GM18520 (cell line): ENCODE measurements at regions not wholly inside any gene's neighbourhood (a gene's known extent, or its start where the extent isn't known, plus 50 kb on each side); places are given as distances from the start of the nearest gene placed in this dataset.
"Not testable (repeated sequence)": the region's sequence is repeated elsewhere in the genome, so short reads cannot be mapped to it uniquely, and the experiment has no call there.

Experiments used
- ATAC-seq: cut with Tn5 transposase; IDR thresholded peaks from one replicate; pipeline ENCODE4 v1.9.1; 2021; ENCODE audit not compliant: unreplicated experiment

DNA sequence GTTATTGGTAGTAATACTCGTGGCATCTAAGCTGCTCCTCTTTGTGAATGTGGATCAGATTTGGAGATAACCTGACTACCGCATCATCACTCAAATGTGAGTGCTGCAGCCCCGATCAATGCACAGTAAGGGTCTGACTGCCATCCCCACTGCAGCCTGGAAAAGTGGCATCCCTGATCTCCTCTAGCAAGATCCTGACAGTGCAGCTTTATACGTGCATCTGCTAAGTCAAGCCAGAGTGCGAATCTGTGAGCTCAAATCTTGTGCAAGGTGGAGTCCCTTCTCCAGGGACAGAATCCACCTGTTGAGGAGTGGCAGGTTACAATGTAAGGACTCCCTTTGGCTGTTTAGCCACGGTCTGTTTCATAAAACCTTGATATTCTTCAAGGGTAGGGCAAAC lies 215.0 kb upstream of the EXOC2 start:
- ATAC-seq, result no peak

DNA sequence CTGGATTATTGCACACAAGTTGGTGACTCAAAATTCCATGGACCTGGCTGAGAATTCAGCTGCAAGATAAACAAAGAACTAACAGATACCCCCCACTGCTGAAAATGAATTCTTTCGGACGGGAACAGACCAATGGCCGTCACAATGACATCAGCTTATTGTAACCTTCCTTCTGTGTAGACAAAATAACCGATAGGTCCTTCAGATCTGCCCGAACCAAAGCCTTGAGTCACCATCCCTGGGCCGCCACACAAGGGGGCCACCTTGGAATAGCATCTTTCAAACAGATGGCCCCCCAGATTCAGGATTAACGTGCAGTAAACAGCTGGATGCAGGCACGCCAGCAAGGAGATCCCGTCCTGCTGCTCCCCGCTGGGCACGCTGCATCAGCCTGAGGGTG lies 214.0 kb upstream of the EXOC2 start:
- no peak for ATAC-seq

DNA sequence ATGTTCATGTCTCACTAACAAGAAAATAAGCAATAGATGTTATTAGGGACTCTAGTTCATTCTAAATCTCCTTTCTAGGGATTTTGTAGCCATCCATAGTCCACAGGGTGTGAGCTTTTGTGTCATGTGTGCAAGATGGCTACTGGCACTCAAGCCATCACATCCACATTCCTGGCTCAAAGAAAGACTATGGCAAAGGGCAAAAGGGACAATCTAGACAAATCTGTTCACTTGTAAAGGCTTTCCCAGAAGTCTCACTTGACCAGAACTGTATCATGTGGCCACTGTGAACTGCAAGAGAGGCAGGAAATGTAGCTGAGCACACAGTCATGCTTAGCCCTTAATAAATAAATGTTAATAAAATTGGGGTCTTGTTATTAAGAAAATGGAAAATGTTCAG lies 212.6 kb upstream of the EXOC2 start:
- no peak for ATAC-seq

DNA sequence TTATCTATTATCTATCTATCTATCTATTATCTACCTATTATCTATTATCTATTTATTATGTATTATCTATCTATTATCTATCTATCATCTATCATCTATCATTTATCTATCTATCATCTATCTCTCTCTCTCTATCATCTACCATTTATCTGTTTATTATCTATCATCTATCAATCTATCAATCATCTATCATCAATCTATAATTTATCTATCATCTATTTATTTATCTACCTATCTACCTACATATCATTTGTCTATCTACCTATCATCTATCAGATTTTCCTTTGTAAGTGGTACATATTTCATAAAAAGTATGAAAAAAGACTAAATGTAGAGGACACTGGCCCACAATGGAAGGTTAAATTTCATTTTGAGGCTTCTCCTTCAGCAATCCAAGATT lies 212.1 kb upstream of the EXOC2 start:
- no peak for ATAC-seq

DNA sequence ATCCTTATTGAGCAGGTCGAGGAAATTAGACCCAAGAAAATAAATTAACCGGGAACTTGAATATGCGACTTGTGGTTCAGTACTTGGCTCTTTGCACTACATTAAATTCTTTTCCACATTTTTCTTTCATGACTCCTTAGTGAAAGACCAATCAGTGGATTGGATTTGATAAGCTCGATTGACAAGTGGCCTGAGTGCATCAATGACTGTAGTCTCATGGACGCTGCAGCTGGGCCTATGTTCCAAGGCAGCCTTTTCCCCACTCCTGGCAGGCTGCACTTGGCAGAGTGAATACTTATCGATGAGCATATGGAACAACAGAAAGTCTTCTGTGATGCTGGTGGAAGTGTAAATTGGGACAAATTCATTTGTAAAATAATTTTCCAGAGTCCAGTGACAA lies 210.8 kb upstream of the EXOC2 start:
- no peak for ATAC-seq

DNA sequence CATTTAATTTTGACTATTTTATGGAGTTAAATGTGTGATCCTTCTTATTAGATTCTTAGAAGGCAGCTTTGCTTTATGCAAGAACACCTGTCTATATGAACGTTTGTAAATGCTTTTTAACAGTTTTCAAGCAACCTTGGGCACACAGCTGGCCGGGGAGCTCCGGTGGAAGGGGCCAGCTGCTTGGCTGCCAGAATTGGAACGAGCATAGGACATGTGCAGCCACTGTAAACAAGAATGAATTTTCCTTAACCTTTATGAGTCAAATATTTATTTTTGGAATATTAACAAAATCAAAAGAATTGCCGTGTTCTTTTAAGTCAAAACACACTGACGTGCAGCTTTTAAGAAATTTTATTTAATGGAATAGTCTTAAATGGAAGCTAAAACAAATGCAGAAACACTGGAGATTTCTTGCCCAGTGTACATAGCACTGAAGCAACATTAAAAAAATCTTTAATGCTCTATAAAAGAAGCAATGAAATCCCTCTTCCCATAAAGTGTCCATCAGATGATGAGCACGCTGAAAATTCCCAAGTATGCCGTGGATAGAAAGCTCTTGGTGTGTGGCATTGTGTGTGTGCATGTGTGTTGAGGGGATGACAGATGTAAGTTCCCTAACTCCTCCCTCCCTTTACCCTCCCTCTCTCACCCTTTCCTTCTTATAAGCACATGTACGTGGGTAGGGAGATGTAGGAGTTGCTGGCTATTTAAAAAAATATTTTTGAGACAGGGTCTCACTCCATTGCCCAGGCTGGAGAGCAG lies 208.9 kb upstream of the EXOC2 start:
- ATAC-seq, result no peak

DNA sequence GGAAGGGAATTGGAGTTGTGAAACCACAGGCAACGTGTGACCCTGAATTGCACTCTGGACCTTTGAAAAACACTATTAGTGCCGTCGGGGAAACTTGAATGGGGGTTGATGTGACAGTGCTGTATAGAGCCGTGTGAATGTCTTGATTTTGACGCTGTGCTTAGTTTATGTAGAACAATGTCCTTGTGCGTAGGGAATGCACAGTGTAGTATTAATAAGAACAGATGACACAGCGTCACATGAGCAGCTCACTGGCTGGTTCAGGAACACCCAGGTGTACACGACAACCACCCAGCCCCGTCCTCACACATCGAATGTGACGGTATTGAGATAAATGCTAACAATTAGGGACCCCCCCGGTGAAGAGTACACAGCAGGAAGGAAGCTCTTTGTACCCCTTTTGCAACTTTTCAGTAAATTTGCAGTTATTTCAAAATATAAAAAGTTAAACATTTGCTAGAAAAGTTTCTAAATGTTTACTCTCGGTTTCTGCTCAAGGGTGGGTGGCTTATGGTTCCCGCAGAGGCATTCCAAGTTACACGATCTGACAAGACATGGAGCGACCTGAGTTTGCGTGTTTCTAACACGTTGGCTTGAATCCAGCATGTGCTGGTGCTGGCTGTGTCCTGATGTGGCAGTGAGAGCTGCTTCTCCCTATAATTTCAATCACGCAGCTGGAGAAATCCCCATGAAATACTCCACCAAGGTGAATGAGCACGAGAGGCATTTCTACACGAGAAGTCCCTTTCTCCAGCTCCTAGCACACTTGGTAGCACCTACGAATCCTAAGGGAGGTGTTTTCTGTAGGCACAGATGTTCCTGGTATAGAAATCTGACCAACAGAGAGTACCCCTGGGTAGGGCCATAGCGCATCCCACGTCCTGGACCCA lies 208.0 kb upstream of the EXOC2 start:
- ATAC-seq, result no peak

DNA sequence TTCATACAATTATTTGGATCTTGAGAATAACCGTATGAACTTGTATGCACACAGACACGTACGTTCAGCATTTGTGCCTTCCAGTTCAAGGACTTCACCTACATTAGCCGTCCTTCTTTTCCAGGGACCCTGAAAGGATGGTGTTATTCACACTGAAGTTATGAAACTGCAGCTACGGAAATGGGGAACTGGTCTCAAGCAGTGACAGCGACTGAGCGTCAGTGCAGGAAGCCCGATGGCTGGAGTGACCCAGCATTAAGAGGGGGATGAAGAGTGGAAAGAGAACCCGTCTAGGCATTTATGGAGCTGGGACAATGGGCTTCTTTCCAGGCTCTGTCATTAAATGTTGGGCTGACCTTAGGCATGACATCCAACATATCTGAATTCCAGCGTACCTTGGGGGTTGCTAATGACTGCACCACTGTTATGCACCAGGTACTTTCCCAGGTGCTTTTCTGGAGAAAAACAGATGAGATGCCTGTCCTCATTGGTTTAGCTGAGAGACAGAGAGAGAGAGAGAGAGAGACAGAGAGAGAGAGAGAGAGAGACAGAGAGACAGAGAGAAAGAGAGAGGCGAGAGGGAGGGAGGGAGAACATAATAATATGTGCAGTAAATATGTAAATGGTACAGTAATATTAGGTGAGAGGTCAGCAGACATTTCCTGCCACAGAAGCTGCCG lies 204.7 kb upstream of the EXOC2 start:
- ATAC-seq, result no peak

DNA sequence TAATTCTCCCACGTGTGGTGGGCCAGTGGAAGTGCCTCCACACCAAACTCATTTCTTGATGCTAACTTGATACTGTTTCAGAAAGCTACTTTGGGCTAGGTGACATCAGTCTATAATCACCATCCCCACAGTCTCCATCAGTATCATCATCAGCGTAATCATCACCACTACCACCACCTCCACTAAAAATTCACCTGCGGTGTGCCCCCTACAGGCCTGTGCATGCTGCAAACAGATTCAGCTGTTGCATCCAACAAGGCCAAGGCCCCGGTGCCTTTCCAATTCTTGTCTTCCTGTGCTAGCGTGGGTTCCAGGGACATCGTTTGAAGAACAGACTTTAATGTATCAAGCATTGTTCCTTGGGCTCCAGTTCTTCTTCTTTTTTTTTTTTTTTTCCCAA lies 201.3 kb upstream of the EXOC2 start:
- no peak for ATAC-seq

DNA sequence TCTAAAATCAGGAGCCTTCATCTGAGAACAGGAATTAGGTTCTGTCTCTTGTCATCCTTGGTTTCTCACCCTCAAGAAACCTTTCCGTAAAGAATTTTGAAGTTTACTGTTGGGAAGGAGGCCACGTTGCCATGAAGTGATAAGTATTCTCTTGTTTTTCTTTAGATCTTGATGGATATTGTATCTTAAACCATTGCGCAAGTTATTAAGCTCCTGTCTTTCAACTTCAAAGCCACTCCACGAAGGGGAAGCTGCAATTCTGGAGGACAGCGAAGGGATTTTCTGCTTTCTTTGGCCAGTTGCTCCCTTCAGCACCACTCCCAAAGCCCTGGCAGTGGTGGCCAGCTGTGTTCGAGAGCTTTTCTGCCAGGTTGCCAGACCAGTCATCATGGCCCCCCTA lies 198.1 kb upstream of the EXOC2 start:
- ATAC-seq, result no peak

DNA sequence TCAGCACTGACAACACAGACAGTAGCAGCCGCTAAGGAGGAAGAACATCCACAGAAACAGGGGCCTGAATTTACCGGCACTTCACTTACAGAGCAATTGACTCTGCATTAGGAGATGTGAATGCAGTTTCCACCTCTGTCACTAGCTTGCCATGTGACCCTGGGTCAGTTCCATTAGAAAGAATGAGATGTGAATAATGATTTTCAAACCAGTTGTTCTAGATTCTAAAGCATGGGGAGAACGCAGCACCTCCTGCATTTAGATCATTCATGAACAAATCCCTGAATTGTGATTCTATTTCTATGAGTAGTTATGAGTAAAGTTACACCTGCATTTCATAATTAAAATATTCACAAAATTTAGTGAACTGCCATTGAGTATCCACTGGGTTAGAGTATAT lies 197.3 kb upstream of the EXOC2 start:
- ATAC-seq, result no peak

DNA sequence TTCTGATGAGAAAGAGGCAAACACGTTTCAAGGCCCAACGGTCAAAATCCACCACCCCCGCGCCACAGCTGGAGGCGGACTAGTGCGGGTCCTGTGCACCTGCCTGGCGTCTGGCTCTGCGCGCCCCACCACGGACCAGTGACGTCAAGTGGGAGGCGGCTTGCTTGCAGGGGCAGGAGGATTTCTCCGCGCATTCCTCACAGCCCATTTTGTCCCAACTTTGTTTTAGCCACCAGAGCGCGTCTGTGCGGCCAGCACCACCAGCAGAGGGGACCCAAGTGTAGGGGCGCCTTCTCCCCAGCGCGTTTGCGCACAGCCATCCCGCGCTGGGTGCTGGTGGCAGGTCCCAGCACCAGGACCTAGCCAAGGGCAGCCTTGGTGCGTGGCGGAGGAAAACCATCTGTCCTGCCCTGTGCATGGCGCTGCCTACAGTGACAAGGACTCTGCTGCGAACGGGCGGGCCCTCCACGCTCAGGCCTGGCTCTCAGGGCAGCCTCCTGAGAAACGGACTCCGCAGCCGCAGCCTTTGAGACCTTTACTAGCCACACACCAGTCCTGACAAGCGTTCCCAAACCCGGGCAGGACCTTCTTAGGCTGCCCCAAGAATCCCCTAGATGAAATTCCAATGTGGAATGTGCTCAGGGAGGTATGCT lies 194.8 kb upstream of the EXOC2 start:
- no peak for ATAC-seq

DNA sequence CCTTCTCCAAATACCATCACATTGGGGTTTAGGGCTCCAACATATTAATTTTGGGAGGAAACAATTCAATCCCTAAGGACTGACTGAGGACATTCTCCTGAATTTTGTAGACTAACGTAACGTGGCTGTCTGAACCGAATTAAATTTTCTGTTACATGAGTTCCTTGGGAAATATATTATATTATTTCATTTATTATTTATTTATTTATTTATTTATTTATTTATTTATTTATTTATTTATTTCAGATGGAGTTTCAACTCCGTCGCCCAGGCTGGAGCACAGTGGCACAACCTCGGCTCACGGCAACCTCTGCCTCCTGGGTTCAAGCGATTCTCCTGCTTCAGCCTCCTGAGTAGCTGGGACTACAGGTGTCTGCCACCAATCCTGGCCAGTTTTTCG lies 193.2 kb upstream of the EXOC2 start:
- not testable (repeated sequence) for ATAC-seq

DNA sequence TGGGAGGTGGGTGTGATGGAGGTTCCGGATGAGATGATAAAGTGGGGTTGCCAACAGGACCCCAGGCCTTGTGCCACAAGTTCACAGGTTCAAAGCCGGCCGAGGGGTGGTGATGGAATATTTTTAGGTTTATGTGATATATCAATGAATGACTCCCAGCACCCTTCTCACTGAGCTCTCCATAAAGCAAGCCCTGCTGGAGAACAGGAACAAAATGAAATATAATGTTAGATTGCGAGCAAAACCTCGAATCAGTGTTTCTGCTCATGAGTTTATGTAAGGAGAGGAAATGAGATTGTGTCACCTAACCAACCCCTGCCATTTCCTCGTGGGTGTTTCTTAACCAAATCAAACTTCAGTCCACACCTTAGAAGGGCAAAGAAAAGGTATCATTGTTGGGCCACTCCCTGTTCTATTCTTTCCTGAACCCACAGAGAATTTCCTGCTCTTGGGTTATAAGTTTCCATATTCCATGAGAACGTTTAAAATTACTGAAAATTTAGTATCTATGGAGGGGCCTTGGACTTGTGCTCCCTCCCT lies 192.2 kb upstream of the EXOC2 start:
- no peak for ATAC-seq

DNA sequence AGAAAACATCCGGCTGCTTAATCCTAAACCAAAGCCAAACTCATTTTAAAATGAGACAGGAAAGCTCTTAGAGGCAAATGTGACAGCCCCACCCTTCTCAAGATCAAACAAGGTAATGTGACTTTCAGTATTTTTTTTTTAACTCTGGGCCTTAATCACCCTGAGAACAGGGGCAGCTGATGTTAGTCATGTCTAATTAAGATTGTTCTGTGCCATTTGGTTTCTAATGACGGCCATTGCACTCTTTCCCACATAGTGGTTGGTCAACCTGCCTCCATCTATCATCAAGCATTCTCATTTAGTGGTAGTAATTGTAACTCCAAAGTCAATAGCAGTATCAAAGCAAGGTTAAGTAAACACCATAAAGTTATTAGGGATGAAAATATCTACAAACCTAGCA lies 191.6 kb upstream of the EXOC2 start:
- no peak for ATAC-seq

DNA sequence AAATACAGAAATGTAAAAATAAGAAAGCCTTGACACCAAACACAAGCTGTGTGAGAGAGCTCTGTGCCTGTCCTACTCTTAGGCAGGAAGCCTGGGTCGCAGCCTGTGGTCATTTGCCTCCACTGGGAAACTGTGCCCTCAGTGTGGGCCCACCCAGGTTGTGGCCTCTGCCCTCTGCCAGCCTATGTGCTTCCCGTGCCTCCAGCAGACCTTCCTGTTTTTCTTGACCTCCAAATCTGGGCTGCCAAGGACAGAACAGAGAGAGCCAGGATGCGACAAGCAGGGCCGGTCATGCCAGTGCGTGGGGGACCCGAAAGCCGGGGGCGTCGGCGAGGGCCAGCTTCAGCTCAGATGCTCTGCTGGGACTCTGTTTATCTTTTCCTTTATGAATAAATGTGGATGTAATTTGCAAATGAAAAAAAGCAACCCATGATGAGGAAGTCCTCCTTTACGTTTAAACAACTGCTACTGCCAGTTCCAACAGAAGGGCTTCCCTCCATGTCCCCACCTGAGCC lies 189.2 kb upstream of the EXOC2 start:
- ATAC-seq, result no peak

DNA sequence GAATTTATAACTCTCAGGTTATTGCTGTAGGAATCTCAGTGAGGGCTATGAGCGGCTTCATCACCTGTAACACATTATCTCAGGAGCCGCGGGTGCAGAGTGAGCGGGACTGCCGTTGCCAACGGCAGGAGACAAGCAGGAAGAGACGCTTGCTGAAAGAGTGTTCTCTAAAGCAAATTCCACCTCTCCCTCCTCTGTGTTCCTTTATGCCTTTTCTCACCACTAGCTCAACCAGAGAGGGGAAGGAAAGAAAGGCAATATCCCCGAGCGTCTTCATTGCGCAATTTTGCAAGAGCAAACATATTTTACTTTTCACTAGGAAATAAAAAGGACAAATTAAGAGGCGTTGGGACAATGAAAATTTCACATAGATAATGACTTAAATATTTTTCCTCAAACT lies 185.2 kb upstream of the EXOC2 start:
- ATAC-seq, result no peak

DNA sequence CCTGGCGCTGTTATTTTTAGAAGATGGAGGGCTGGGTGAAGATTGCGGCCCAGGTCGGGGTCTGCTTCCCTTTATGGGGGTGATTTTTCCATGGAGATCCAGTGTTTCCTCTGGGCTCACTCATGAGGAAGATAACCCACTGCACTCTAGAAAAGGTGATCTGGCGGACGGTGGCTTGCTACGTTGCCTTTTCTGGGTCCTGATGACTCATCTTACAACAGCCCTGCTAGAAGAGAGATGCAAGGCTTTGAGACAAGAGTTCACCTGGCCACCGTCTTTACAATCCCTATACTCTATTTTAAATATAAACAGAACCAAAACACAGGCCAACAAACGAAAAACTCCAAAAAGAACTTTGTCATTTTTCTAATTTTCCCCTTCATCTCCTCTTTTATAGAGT lies 182.1 kb upstream of the EXOC2 start:
- no peak for ATAC-seq

DNA sequence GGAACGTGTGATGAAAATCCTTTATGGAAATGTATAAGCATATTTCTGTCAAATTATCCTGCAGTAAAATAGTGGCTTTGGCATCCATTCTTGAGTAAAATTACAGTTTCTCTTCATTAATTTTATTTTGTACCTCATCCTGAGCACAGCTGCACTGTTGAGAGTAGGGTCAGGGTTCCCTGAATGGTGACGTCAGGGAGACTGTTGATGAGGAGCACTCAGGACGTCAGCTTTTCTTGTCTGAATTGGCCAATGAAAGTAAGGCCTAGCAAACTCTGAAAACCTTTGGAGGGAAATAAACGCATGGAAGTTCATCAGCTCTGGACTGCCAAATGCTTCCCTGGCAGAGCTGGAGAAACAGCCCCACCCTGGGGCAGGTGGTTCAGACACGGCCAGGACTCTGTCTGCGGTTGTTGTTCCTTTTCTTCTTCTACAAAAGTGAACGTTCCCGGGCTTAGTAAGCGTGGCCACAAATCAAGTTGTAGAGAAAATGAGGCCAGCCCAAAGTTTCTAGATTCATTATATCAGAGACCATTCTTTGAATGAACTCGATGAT lies 179.7 kb upstream of the EXOC2 start:
- no peak for ATAC-seq

DNA sequence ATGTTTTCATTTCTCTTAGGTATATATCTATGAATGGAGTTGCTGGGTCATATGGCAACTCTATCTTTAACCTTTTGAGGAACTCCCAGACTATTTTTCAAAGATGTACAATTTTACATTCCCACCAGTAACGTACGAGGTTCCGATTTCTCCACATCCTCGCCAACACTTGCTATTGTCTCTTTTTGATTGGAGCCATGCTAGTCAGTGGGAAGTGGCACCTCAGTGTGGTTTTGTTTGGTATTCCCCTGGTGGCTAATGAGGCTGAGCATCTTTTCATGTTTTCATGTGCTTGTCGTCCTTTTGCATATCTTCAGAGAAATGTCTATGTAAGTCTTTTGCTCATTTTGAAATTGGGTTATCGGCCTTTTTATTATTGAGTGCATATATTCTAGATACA lies 178.6 kb upstream of the EXOC2 start:
- ATAC-seq, result no peak

DNA sequence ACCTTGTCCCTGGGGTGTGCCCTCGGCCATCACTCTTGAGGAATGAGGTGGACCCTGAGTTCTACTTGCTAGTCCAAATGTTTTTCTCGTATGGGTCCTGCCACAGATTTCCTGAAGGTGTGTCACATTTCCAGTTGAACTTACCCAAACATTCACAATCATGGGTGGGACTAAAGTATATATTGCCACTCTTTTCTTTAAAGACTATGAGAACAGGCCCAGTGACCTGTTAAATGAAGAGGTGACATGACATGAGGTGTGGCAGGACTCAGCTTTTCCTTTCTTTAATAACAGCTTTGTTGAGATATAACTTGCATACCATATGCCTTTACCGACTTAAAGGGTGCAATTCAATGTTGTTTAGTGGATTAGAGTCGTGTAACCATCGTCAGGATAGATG lies 177.2 kb upstream of the EXOC2 start:
- no peak for ATAC-seq
